HCT116 (cell line): ENCODE measurements at regions not wholly inside any gene's neighbourhood (a gene's known extent, or its start where the extent isn't known, plus 50 kb on each side); places are given as distances from the start of the nearest gene placed in this dataset.

Source experiments
- ATAC-seq: fragments of 200-7000 bp; cut with Tn5 transposase; 2 replicates; pipeline ENCODE4 v1.9.1; 2020; ENCODE audit warnings: mild to moderate bottlenecking, moderate library complexity
- BruUV-seq: library from RNA; stranded (reverse); fragments of 400-500 nt; replicated peaks from 2 replicates; lab custom pipeline; 2021; lab: Mats Ljungman, UMichigan
- CTCF ChIA-PET: fragments of 300-600 bp; sonication (Branson Sonifier 250); formaldehyde crosslinking; loops from one replicate; lab custom pipeline; 2021; ENCODE audit warnings: antibody characterized with exemption; lab: Charles Lee
- POLR2A ChIA-PET: fragments of 300-600, 350-600 bp; sonication (Branson Sonifier 250); formaldehyde crosslinking; loops from one replicate; lab custom pipeline; 2021; ENCODE audit warnings: antibody characterized with exemption; lab: Charles Lee
- RAD21 ChIA-PET, 2 experiments: fragments of 300-600 bp; sonication (Branson Sonifier 250); formaldehyde crosslinking; loops; one replicate each; lab custom pipeline; 2023; ENCODE audit warnings: low total read pairs in 2 of 2; ENCODE audit not compliant: uncharacterized antibody in 2 of 2, unreplicated experiment in 2 of 2, low non-redundant PET in 1 of 2; lab: Charles Lee
- DNase-seq: peaks from one replicate; pipeline ENCODE4 v3.0.0-alpha.2; 2010; ENCODE audit warnings: low read depth, low spot score
- H2AFZ ChIP-seq: fragments of 200-600 bp; shearing (Covaris generic), sonication (generic); 2 replicates; pipeline ENCODE4 v1.6.1; 2017; ENCODE audit warnings: low read depth, mixed run types, mixed read lengths, antibody characterized with exemption, low read length; ENCODE audit not compliant: poor library complexity, severe bottlenecking
- H3K27ac ChIP-seq: 2 replicates; pipeline ENCODE4 v1.5.1; 2012; ENCODE audit warnings: low read depth, low read length
- H3K27me3 ChIP-seq: fragments of 200-600 bp; sonication (generic); 2 replicates; pipeline ENCODE4 v1.6.1; 2016; ENCODE audit warnings: mixed run types, low read length, mixed read lengths; ENCODE audit not compliant: insufficient read depth
- H3K36me3 ChIP-seq, 2 experiments: fragments of 200-500 bp in 1 of 2; fragments of 200-600 bp in 1 of 2; sonication (Bioruptor generic) in 1 of 2; sonication (generic) in 1 of 2; 2 replicates each; pipeline versions ENCODE4 v1.5.1 to v1.6.1; 2014 to 2016; ENCODE audit warnings: low read length in 2 of 2, inconsistent platforms in 1 of 2, mixed read lengths in 1 of 2, mixed run types in 1 of 2; ENCODE audit not compliant: insufficient read depth in 2 of 2, control insufficient read depth in 1 of 2
- H3K4me1 ChIP-seq, 2 experiments: fragments of 200-600 bp in 1 of 2; sonication (generic) in 1 of 2; 2 replicates each; pipeline versions ENCODE4 v1.5.1 to v1.6.1; 2012 to 2017; ENCODE audit warnings: low read length in 2 of 2, inconsistent platforms in 1 of 2, mild to moderate bottlenecking in 1 of 2, mixed read lengths in 1 of 2, mixed run types in 1 of 2, moderate library complexity in 1 of 2; ENCODE audit not compliant: insufficient read depth in 2 of 2, control insufficient read depth in 1 of 2
- H3K4me2 ChIP-seq: fragments of 200-600 bp; sonication (generic); 2 replicates; pipeline ENCODE4 v1.6.1; 2017; ENCODE audit warnings: mixed run types, low read length, mixed read lengths
- H3K4me3 ChIP-seq, 2 experiments: fragments of 200-600 bp in 1 of 2; sonication (generic) in 1 of 2; replicated peaks in 1 of 2; 2 replicates each; pipeline ENCODE4 v1.5.1; 2011 to 2016; ENCODE audit warnings: low read length in 2 of 2, control low read depth in 1 of 2, low read depth in 1 of 2, mild to moderate bottlenecking in 1 of 2, mixed read lengths in 1 of 2, mixed run types in 1 of 2
- H3K79me2 ChIP-seq: fragments of 200-600 bp; sonication (generic); 2 replicates; pipeline ENCODE4 v1.6.1; 2017; ENCODE audit warnings: mild to moderate bottlenecking, mixed run types, low read length, moderate library complexity, mixed read lengths; ENCODE audit not compliant: insufficient read depth
- H3K9ac ChIP-seq: fragments of 200-600 bp; sonication (generic); 2 replicates; pipeline ENCODE4 v1.6.1; 2016; ENCODE audit warnings: low read length, mixed read lengths
- H3K9me2 ChIP-seq: fragments of 200-600 bp; sonication (generic), shearing (Covaris generic); 2 replicates; pipeline ENCODE4 v1.6.1; 2017; ENCODE audit warnings: mixed run types, mild to moderate bottlenecking, moderate library complexity; ENCODE audit not compliant: insufficient read depth
- H3K9me3 ChIP-seq, 2 experiments: fragments of 200-500 bp in 1 of 2; fragments of 200-600 bp in 1 of 2; sonication (Bioruptor generic) in 1 of 2; sonication (generic) in 1 of 2; 2 replicates each; pipeline ENCODE4 v1.6.1; 2014 to 2017; ENCODE audit warnings: low read length in 2 of 2, mixed read lengths in 2 of 2, inconsistent platforms in 1 of 2, low read depth in 1 of 2, mild to moderate bottlenecking in 1 of 2, mixed run types in 1 of 2, moderate library complexity in 1 of 2; ENCODE audit not compliant: control insufficient read depth in 1 of 2, insufficient read depth in 1 of 2
- H4K20me1 ChIP-seq: fragments of 200-600 bp; sonication (generic), shearing (Covaris generic); 2 replicates; pipeline ENCODE4 v1.6.1; 2017; ENCODE audit warnings: mixed run types, mild to moderate bottlenecking, moderate library complexity; ENCODE audit not compliant: insufficient read depth
- ATF3 ChIP-seq: IDR thresholded peaks from 2 replicates; pipeline ENCODE4 v1.6.1; 2012
- CBX3 ChIP-seq: IDR thresholded peaks from 2 replicates; pipeline ENCODE4 v1.6.1; 2012; ENCODE audit warnings: low read depth
- CEBPB ChIP-seq: IDR thresholded peaks from 2 replicates; pipeline ENCODE4 v1.6.1; 2012; ENCODE audit warnings: low read depth
- EGR1 ChIP-seq: IDR thresholded peaks from 2 replicates; pipeline ENCODE4 v1.6.1; 2012; ENCODE audit warnings: low read depth
- ELF1 ChIP-seq: IDR thresholded peaks from 2 replicates; pipeline ENCODE4 v1.6.1; 2012; ENCODE audit warnings: low read depth, borderline replicate concordance
- EZH2 ChIP-seq: fragments of 200-600 bp; sonication (generic); IDR thresholded peaks from 2 replicates; pipeline ENCODE4 v1.6.1; 2017; ENCODE audit warnings: antibody characterized with exemption, mixed run types
- EZH2phosphoT487 ChIP-seq: fragments of 200-600 bp; IDR thresholded peaks from 2 replicates; pipeline ENCODE4 v1.6.1; 2018; ENCODE audit warnings: antibody characterized with exemption, borderline replicate concordance
- FOSL1 ChIP-seq: IDR thresholded peaks from 2 replicates; pipeline ENCODE4 v1.6.1; 2012; ENCODE audit warnings: low read depth
- POLR2A ChIP-seq: IDR thresholded peaks from 2 replicates; pipeline ENCODE4 v1.7.0; 2011; ENCODE audit warnings: borderline replicate concordance; ENCODE audit not compliant: insufficient read depth, insufficient read length; ENCODE audit errors: extremely low read depth
- POLR2AphosphoS5 ChIP-seq: IDR thresholded peaks from 2 replicates; pipeline ENCODE4 v1.6.1; 2011; ENCODE audit warnings: mild to moderate bottlenecking, low read depth, low read length, moderate library complexity
- RAD21 ChIP-seq: IDR thresholded peaks from 2 replicates; pipeline ENCODE4 v1.6.1; 2012; ENCODE audit warnings: low read depth, mild to moderate bottlenecking
- SP1 ChIP-seq: IDR thresholded peaks from 2 replicates; pipeline ENCODE4 v1.6.1; 2012; ENCODE audit warnings: low read depth
- SRF ChIP-seq: IDR thresholded peaks from 2 replicates; pipeline ENCODE4 v1.6.1; 2012; ENCODE audit warnings: low read depth
- TCF7L2 ChIP-seq: IDR thresholded peaks from 2 replicates; pipeline ENCODE4 v1.7.0; 2011; ENCODE audit warnings: borderline replicate concordance, inconsistent platforms; ENCODE audit not compliant: insufficient read depth, insufficient read length; ENCODE audit errors: extremely low read depth
- YY1 ChIP-seq: IDR thresholded peaks from 2 replicates; pipeline ENCODE4 v1.6.1; 2011; ENCODE audit warnings: low read length, low read depth, moderate library complexity, mild to moderate bottlenecking; ENCODE audit not compliant: insufficient replicate concordance; ENCODE audit errors: extremely low read depth
- ZBTB33 ChIP-seq: IDR thresholded peaks from 2 replicates; pipeline ENCODE4 v1.6.1; 2011; ENCODE audit warnings: mild to moderate bottlenecking, low read length, moderate library complexity; ENCODE audit not compliant: insufficient replicate concordance; ENCODE audit errors: extremely low read depth
- ZFX ChIP-seq: fragments of 450-650 bp; IDR thresholded peaks from 2 replicates; pipeline ENCODE4 v1.6.1; 2017
- ZNF274 ChIP-seq: fragments of 200-500 bp; sonication (Bioruptor generic); IDR thresholded peaks from 2 replicates; pipeline ENCODE4 v1.6.1; 2014; ENCODE audit warnings: mild to moderate bottlenecking, low read depth, low read length, inconsistent platforms
- intact Hi-C: fragments of 100-400 bp; cut with micrococcal nuclease; formaldehyde crosslinking; loops from 2 replicates; pipeline ENCODE4 v1.10.0; 2022

GRCh38 chr2:81195017-81195773 lies 890.6 kb upstream of the LRRTM1 start:
- no peaks in the 10 kb centered on the region for H3K79me2 ChIP-seq
- TF ChIP-seq ELF1 (no peak), SRF (no peak), EZH2 (no peak), RAD21 (no peak), ATF3 (no peak), SP1 (no peak), POLR2A (no peak), ZBTB33 (no peak), EZH2phosphoT487 (no peak), TCF7L2 (no peak), POLR2AphosphoS5 (no peak), FOSL1 (no peak), ZNF274 (no peak), CEBPB (no peak), CBX3 (no peak), EGR1 (no peak), YY1 (no peak), ZFX (no peak)
- H3K27me3 ChIP-seq, result no peaks in the 10 kb centered on the region
- POLR2A ChIA-PET, result no interaction called here
- no peak overlapping the region for H3K4me3 ChIP-seq
- H4K20me1 ChIP-seq, result no peaks in the 10 kb centered on the region
- no peaks in the 10 kb centered on the region for H3K4me1 ChIP-seq
- CTCF ChIA-PET, result no interaction called here
- no peak overlapping the region for H3K27ac ChIP-seq
- DNase-seq (no peak), ATAC-seq (no peak)
- no peaks in the 10 kb centered on the region for H3K9me3 ChIP-seq
- H3K4me2 ChIP-seq, result no peak overlapping the region
- BruUV-seq, result no TSS peak
- H3K9me2 ChIP-seq, result no peaks in the 10 kb centered on the region
- no peak overlapping the region for H2AFZ ChIP-seq
- intact Hi-C loops, result no loop called here
- no peaks in the 10 kb centered on the region for H3K36me3 ChIP-seq
- no peak overlapping the region for H3K9ac ChIP-seq
- RAD21 ChIA-PET, result no interaction called here
